WTC11 (cell line): ENCODE measurements at regions not wholly inside any gene's neighbourhood (a gene's known extent, or its start where the extent isn't known, plus 50 kb on each side); places are given as distances from the start of the nearest gene placed in this dataset.

Experiments
- ATAC-seq: fragments of 200-7000 bp; cut with Tn5 transposase; 2 replicates; pipeline ENCODE4 v1.10.0; 2021; ENCODE audit warnings: mild to moderate bottlenecking, moderate library complexity
- CTCF ChIA-PET: fragments of 300-600 bp; sonication (Branson Sonifier 250); formaldehyde crosslinking; loops from one replicate; lab custom pipeline; 2021; ENCODE audit warnings: antibody characterized with exemption; lab: Charles Lee
- POLR2A ChIA-PET: fragments of 350-600 bp; sonication (Branson Sonifier 250); formaldehyde crosslinking; loops from one replicate; lab custom pipeline; 2021; ENCODE audit warnings: antibody characterized with exemption; lab: Charles Lee
- DNase-seq: peaks from one replicate; pipeline ENCODE4 v3.0.0; 2021; ENCODE audit warnings: low spot score
- H3K27ac Mint-ChIP-seq: 2 replicates; pipeline ENCODE4 v1.8.0; 2021; ENCODE audit warnings: mixed read lengths
- H3K27me3 Mint-ChIP-seq: 2 replicates; pipeline ENCODE4 v1.8.0; 2021; ENCODE audit warnings: low read depth, mild to moderate bottlenecking, moderate library complexity, mixed read lengths
- H3K36me3 Mint-ChIP-seq: 2 replicates; pipeline ENCODE4 v1.8.0; 2021; ENCODE audit warnings: mixed read lengths
- H3K4me1 Mint-ChIP-seq: 2 replicates; pipeline ENCODE4 v1.8.0; 2022; ENCODE audit warnings: mixed read lengths
- H3K4me3 Mint-ChIP-seq: 2 replicates; pipeline ENCODE4 v1.8.0; 2021; ENCODE audit warnings: mild to moderate bottlenecking, moderate library complexity, mixed read lengths
- H3K9me3 Mint-ChIP-seq: 2 replicates; pipeline ENCODE4 v1.8.0; 2021; ENCODE audit warnings: mixed read lengths
- ELF4 ChIP-seq: sonication (generic); formaldehyde crosslinking; IDR thresholded peaks from 2 replicates; pipeline ENCODE4 v1.8.1; 2022; ENCODE audit warnings: low read depth, mild to moderate bottlenecking, moderate library complexity, missing genetic modification reagents
- HMGA2 ChIP-seq: fragments of 250-450 bp; sonication (Bioruptor Pico); IDR thresholded peaks from 2 replicates; pipeline ENCODE4 v1.4.0; 2021; ENCODE audit warnings: mild to moderate bottlenecking, moderate library complexity
- MXD4 ChIP-seq: fragments of 250-450 bp; sonication (Bioruptor Pico); IDR thresholded peaks from 2 replicates; pipeline ENCODE4 v1.8.0; 2021; ENCODE audit warnings: mild to moderate bottlenecking, moderate library complexity, borderline replicate concordance
- NFYB ChIP-seq: sonication (generic); formaldehyde crosslinking; conservative IDR thresholded peaks from 2 replicates; pipeline ENCODE4 v1.8.0; 2022; ENCODE audit warnings: low read depth, missing genetic modification reagents
- SMAD3 ChIP-seq: sonication (generic); formaldehyde crosslinking; IDR thresholded peaks from 2 replicates; pipeline ENCODE4 v1.8.0; 2022; ENCODE audit warnings: missing genetic modification reagents, mild to moderate bottlenecking, borderline replicate concordance
- SMAD4 ChIP-seq: sonication (generic); formaldehyde crosslinking; IDR thresholded peaks from 2 replicates; pipeline ENCODE4 v1.8.0; 2022; ENCODE audit warnings: mild to moderate bottlenecking, missing genetic modification reagents
- ZBTB21 ChIP-seq: sonication (generic); formaldehyde crosslinking; IDR thresholded peaks from 2 replicates; pipeline ENCODE4 v1.8.1; 2023; ENCODE audit warnings: mild to moderate bottlenecking, missing genetic modification reagents, borderline replicate concordance
- ZNF423 ChIP-seq: fragments of 250-450 bp; sonication (Bioruptor Pico); IDR thresholded peaks from 2 replicates; pipeline ENCODE4 v2.1.2; 2022; ENCODE audit warnings: mild to moderate bottlenecking, moderate library complexity
- TF ChIP-seq, protein P1 (sequence below): fragments of 250-450 bp; sonication (Bioruptor Pico); IDR thresholded peaks from 2 replicates; pipeline ENCODE4 v1.9.0; 2021; ENCODE audit warnings: mild to moderate bottlenecking, borderline replicate concordance
- TF ChIP-seq, protein P2 (sequence below): sonication (generic); formaldehyde crosslinking; IDR thresholded peaks from 2 replicates; pipeline ENCODE4 v1.8.0; 2022; ENCODE audit warnings: mild to moderate bottlenecking, missing genetic modification reagents
- TF ChIP-seq, protein P3 (sequence below): sonication (generic); formaldehyde crosslinking; IDR thresholded peaks from 2 replicates; pipeline ENCODE4 v1.8.0; 2023; ENCODE audit warnings: missing genetic modification reagents, mild to moderate bottlenecking, borderline replicate concordance
- TF ChIP-seq, protein P4 (sequence below): sonication (generic); formaldehyde crosslinking; IDR thresholded peaks from 2 replicates; pipeline ENCODE4 v1.8.0; 2022; ENCODE audit warnings: missing genetic modification reagents
- TF ChIP-seq, protein P5 (sequence below): sonication (generic); formaldehyde crosslinking; IDR thresholded peaks from 2 replicates; pipeline ENCODE4 v1.8.0; 2023; ENCODE audit warnings: missing genetic modification reagents

DNA sequence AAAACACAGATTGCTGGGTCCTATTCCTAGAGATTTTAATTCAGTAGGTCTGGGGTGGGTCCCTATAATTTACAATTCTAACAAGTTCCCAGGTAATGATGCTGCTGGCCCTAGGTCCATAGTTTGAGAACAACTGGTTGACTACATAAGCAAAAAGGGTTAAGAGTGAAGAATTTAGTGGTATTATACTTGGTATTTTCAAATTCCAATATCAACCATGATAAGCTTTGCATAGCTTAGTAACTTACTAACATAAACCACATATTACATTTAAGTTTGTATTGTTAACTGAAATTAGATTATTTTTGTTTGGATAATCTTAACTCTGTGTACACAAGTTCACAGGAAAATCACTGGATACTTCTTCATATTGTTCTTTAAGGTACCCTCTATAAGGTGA lies 862.9 kb upstream of the ACVR2A start (continued):
- TF ChIP-seq, protein P1, sequence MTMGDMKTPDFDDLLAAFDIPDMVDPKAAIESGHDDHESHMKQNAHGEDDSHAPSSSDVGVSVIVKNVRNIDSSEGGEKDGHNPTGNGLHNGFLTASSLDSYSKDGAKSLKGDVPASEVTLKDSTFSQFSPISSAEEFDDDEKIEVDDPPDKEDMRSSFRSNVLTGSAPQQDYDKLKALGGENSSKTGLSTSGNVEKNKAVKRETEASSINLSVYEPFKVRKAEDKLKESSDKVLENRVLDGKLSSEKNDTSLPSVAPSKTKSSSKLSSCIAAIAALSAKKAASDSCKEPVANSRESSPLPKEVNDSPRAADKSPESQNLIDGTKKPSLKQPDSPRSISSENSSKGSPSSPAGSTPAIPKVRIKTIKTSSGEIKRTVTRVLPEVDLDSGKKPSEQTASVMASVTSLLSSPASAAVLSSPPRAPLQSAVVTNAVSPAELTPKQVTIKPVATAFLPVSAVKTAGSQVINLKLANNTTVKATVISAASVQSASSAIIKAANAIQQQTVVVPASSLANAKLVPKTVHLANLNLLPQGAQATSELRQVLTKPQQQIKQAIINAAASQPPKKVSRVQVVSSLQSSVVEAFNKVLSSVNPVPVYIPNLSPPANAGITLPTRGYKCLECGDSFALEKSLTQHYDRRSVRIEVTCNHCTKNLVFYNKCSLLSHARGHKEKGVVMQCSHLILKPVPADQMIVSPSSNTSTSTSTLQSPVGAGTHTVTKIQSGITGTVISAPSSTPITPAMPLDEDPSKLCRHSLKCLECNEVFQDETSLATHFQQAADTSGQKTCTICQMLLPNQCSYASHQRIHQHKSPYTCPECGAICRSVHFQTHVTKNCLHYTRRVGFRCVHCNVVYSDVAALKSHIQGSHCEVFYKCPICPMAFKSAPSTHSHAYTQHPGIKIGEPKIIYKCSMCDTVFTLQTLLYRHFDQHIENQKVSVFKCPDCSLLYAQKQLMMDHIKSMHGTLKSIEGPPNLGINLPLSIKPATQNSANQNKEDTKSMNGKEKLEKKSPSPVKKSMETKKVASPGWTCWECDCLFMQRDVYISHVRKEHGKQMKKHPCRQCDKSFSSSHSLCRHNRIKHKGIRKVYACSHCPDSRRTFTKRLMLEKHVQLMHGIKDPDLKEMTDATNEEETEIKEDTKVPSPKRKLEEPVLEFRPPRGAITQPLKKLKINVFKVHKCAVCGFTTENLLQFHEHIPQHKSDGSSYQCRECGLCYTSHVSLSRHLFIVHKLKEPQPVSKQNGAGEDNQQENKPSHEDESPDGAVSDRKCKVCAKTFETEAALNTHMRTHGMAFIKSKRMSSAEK (CRISPR knock-in tag), result no peak
- TF ChIP-seq, protein P2, sequence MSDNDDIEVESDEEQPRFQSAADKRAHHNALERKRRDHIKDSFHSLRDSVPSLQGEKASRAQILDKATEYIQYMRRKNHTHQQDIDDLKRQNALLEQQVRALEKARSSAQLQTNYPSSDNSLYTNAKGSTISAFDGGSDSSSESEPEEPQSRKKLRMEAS (CRISPR knock-in tag), result no peak

DNA sequence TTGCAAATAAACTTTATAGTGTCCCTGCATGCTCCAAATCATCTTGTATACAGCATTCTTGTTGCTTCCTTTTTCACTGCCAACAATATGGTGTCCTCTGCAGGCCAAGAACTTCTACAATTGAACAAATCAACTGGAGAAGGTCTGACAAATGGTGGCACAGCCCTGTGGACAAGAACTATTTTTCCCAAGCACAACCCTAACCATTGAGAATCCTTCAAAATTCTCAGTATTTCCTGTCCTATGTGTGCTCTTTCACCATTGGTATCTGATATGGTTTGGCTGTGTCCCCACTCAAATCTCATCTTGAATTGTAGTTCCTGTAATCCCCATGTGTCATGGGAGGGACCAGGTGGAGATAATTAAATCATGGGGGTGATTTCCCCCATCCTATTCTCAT lies 865.1 kb upstream of the ACVR2A start:
- no peak for ATAC-seq
- CTCF ChIA-PET, result no interaction called here
- H3K27me3 Mint-ChIP-seq, result no peaks in the 10 kb centered on the region
- peaks cover 15% of the 10 kb centered on the region; the same call in 1 of the 2 replicates for H3K36me3 Mint-ChIP-seq
- no peak overlapping the region for H3K27ac Mint-ChIP-seq
- no peak for DNase-seq
- peaks cover 11% of the 10 kb centered on the region for H3K4me1 Mint-ChIP-seq
- POLR2A ChIA-PET, result no interaction called here
- H3K9me3 Mint-ChIP-seq, result peaks cover 20% of the 10 kb centered on the region
- H3K4me3 Mint-ChIP-seq, result no peak overlapping the region
- TF ChIP-seq ZBTB21 (no peak), SMAD3 (CRISPR knock-in tag) (no peak), MXD4 (no peak), ELF4 (CRISPR knock-in tag) (no peak), SMAD4 (no peak), HMGA2 (CRISPR knock-in tag) (no peak), ZNF423 (CRISPR knock-in tag) (no peak), NFYB (CRISPR knock-in tag) (no peak)
- TF ChIP-seq, protein P3, sequence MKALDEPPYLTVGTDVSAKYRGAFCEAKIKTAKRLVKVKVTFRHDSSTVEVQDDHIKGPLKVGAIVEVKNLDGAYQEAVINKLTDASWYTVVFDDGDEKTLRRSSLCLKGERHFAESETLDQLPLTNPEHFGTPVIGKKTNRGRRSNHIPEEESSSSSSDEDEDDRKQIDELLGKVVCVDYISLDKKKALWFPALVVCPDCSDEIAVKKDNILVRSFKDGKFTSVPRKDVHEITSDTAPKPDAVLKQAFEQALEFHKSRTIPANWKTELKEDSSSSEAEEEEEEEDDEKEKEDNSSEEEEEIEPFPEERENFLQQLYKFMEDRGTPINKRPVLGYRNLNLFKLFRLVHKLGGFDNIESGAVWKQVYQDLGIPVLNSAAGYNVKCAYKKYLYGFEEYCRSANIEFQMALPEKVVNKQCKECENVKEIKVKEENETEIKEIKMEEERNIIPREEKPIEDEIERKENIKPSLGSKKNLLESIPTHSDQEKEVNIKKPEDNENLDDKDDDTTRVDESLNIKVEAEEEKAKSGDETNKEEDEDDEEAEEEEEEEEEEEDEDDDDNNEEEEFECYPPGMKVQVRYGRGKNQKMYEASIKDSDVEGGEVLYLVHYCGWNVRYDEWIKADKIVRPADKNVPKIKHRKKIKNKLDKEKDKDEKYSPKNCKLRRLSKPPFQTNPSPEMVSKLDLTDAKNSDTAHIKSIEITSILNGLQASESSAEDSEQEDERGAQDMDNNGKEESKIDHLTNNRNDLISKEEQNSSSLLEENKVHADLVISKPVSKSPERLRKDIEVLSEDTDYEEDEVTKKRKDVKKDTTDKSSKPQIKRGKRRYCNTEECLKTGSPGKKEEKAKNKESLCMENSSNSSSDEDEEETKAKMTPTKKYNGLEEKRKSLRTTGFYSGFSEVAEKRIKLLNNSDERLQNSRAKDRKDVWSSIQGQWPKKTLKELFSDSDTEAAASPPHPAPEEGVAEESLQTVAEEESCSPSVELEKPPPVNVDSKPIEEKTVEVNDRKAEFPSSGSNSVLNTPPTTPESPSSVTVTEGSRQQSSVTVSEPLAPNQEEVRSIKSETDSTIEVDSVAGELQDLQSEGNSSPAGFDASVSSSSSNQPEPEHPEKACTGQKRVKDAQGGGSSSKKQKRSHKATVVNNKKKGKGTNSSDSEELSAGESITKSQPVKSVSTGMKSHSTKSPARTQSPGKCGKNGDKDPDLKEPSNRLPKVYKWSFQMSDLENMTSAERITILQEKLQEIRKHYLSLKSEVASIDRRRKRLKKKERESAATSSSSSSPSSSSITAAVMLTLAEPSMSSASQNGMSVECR, result no peak
- TF ChIP-seq, protein P4, sequence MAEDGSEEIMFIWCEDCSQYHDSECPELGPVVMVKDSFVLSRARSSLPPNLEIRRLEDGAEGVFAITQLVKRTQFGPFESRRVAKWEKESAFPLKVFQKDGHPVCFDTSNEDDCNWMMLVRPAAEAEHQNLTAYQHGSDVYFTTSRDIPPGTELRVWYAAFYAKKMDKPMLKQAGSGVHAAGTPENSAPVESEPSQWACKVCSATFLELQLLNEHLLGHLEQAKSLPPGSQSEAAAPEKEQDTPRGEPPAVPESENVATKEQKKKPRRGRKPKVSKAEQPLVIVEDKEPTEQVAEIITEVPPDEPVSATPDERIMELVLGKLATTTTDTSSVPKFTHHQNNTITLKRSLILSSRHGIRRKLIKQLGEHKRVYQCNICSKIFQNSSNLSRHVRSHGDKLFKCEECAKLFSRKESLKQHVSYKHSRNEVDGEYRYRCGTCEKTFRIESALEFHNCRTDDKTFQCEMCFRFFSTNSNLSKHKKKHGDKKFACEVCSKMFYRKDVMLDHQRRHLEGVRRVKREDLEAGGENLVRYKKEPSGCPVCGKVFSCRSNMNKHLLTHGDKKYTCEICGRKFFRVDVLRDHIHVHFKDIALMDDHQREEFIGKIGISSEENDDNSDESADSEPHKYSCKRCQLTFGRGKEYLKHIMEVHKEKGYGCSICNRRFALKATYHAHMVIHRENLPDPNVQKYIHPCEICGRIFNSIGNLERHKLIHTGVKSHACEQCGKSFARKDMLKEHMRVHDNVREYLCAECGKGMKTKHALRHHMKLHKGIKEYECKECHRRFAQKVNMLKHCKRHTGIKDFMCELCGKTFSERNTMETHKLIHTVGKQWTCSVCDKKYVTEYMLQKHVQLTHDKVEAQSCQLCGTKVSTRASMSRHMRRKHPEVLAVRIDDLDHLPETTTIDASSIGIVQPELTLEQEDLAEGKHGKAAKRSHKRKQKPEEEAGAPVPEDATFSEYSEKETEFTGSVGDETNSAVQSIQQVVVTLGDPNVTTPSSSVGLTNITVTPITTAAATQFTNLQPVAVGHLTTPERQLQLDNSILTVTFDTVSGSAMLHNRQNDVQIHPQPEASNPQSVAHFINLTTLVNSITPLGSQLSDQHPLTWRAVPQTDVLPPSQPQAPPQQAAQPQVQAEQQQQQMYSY (CRISPR knock-in tag), result no peak
- TF ChIP-seq, protein P5, sequence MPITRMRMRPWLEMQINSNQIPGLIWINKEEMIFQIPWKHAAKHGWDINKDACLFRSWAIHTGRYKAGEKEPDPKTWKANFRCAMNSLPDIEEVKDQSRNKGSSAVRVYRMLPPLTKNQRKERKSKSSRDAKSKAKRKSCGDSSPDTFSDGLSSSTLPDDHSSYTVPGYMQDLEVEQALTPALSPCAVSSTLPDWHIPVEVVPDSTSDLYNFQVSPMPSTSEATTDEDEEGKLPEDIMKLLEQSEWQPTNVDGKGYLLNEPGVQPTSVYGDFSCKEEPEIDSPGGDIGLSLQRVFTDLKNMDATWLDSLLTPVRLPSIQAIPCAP (CRISPR knock-in tag), result no peak
- TF ChIP-seq, all 79 proteins: peak for 0
